ENCODE measurements at regions not wholly inside any gene's neighbourhood (a gene's known extent, or its start where the extent isn't known, plus 50 kb on each side); places are given as distances from the start of the nearest gene placed in this dataset.

GRCh38 chr10:88041243-88042159 is 178.1 kb downstream of the PTEN start:
- H3K27me3 Mint-ChIP-seq, result no peaks in the 10 kb centered on the region
- ChIA-PET POLR2A (no interaction called here), CTCF (no interaction called here)
- ATAC-seq (ENCODE audit: low read depth) (no peak), DNase-seq (no peak)
- Histone ChIP-seq H3K9ac (ENCODE audit: low read length) (no peak overlapping the region), H3K27ac (ENCODE audit: low read length in 2 of 2) (no peak overlapping the region), H3K27me3 (replicated peaks in 1 of 4; ENCODE audit: control extremely low read depth in 1 of 4, control insufficient read depth in 3 of 4, insufficient read depth in 4 of 4, low read length in 3 of 4) (no peaks in the 10 kb centered on the region), H3K9me3 (ENCODE audit: control extremely low read depth in 1 of 3, control insufficient read depth in 2 of 3, insufficient read depth in 1 of 3, low read length in 2 of 3) (no peaks in the 10 kb centered on the region), H3K79me2 (ENCODE audit: control insufficient read depth, insufficient read depth, low read length) (no peaks in the 10 kb centered on the region), H2AFZ (ENCODE audit: insufficient read depth, low read depth, low read length, poor library complexity, severe bottlenecking) (no peak overlapping the region), H3K4me2 (replicated peaks; ENCODE audit: low read depth, low read length, poor library complexity, severe bottlenecking) (no peak overlapping the region), H3K4me3 (ENCODE audit: control extremely low read depth in 1 of 5, extremely low read depth in 1 of 5, insufficient read depth in 1 of 5, low read depth in 2 of 5, low read length in 4 of 5) (no peak overlapping the region), H4K20me1 (ENCODE audit: control insufficient read depth, insufficient read depth, low read length, poor library complexity, severe bottlenecking) (no peaks in the 10 kb centered on the region), H3K4me1 (ENCODE audit: control insufficient read depth in 2 of 2, insufficient read depth in 2 of 2, low read length in 2 of 2) (peaks cover 3 to 8% of the 10 kb centered on the region in 2 donors), H3K36me3 (replicated peaks in 1 of 2; ENCODE audit: control extremely low read depth in 1 of 2, control insufficient read depth in 1 of 2, extremely low read depth in 1 of 2, insufficient read depth in 2 of 2, low read length in 1 of 2) (no peaks in the 10 kb centered on the region)
- no peak overlapping the region for H3K27ac Mint-ChIP-seq
- TF ChIP-seq EZH2 (IDR thresholded peaks at IDR 0.05; ENCODE audit: borderline replicate concordance, insufficient read depth, low read depth, low read length, poor library complexity, severe bottlenecking), result no peak
- TF ChIP-seq, protein P1, sequence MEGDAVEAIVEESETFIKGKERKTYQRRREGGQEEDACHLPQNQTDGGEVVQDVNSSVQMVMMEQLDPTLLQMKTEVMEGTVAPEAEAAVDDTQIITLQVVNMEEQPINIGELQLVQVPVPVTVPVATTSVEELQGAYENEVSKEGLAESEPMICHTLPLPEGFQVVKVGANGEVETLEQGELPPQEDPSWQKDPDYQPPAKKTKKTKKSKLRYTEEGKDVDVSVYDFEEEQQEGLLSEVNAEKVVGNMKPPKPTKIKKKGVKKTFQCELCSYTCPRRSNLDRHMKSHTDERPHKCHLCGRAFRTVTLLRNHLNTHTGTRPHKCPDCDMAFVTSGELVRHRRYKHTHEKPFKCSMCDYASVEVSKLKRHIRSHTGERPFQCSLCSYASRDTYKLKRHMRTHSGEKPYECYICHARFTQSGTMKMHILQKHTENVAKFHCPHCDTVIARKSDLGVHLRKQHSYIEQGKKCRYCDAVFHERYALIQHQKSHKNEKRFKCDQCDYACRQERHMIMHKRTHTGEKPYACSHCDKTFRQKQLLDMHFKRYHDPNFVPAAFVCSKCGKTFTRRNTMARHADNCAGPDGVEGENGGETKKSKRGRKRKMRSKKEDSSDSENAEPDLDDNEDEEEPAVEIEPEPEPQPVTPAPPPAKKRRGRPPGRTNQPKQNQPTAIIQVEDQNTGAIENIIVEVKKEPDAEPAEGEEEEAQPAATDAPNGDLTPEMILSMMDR (IDR thresholded peaks at IDR 0.05), result no peak
- peaks cover 7% of the 10 kb centered on the region for H3K4me1 Mint-ChIP-seq
- no peak overlapping the region for H3K4me3 Mint-ChIP-seq
- intact Hi-C loops (cut with micrococcal nuclease), result no loop called here
- WGBS (ENCODE audit: insufficient coverage), result 93% methylated on average over 11 of the region's 11 CpGs
- no peaks in the 10 kb centered on the region for H3K9me3 Mint-ChIP-seq (ENCODE audit: insufficient read depth)

Data from B cell (primary cell).